ENCODE measurements at regions not wholly inside any gene's neighbourhood (a gene's known extent, or its start where the extent isn't known, plus 50 kb on each side); places are given as distances from the start of the nearest gene placed in this dataset.

- no peak for DNase-seq
Measured at GRCh38 chr7:106417273-106417902, 132.6 kb upstream of the NAMPT start.

DNA sequence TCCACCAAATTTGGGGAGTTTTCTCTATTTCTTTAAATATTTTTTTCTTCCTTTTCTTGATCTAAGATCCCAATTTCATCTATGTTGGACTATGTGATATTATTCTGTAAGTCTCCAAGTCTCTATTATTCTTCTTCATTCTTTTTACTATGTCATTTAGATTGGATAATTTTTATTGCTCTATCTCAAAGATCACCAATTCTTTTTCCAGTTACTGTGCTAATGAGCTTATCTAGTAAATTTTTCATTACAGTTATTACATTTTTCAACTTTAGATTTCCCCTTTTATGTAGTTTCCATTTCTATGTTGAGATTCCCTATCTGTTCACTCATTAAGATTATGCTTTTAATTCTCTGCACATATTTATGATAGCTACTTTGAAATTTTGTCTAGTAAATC, 131.6 kb upstream of the NAMPT start:
- no peak for DNase-seq

DNA sequence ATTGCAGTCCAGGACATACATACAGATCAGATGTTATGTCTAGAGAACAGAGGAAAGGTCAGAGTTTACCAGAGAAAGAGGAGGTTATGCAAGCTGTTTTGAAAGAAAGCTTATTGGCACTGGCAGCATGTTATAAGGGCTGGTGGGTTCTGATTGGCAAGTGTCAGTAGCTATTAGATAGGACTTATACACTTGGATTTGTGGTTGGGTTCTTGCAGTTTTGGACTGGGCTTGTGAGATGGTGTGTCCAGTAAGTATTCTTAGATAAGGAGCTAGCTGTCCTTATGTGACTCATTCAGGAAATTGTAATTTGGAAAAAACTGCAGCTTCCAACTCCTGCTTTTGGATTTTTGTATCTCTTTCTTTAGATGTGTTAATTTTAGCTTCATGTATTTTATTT, 130.7 kb upstream of the NAMPT start:
- DNase-seq = no peak

DNA sequence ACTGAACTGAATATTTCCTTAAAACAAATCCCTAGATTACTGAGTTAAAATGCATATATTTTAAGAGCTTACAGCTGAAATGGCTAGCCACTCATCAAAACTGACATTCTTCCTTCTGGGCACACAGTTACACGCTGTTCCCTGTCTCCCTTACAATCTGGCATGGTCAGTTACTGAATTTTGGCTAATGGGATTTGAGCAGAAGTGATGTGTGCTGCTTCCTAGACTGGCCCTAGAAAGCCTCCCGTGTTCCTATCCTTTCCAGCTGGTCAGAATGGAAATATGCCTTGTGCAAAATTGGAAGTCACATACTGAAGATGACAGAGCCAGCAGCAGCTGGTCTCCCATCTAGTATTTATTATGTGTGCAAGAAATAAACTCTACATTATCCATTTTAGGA, 128.7 kb upstream of the NAMPT start:
- no peak for DNase-seq

DNA sequence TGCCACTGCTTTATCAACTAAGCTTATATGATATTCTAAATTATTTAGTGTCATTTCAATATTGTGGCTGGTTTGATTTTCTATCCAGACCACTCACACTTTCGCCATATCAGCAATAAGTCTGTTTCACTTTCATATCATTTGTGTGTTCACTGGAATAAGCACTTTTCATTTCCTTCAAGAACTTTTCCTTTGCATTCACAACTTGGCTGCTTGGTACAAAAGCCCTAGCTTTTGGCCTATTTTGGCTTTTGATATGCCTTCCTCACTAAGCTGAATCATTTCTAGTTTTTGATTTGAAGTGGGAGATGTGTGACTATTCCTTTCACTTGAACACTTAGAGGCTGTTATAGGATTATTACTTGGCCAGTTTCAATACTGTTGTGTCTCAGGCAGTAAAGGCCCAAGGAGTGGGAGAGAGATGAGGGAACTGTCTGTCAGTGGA, 120.9 kb upstream of the NAMPT start:
- DNase-seq = no peak

DNA sequence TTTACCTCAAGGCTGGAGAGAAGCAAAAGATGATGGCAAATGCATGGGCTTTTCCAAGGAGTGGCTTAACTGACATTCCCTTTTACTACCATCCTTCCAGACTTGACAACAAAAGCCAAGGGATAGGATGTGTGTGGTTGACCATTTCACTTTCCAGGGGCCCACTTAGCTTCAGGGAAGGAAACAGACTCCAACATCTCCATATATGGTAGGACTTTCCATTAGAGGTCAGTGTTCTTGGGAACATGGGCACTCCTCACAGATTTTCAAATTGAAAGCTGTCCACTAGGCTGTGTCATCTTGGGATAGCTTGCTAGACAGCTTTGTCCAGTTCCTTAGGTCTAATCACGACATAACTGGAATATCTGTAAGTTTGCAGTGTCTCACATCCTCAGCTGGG, 118.1 kb upstream of the NAMPT start:
- no peak for DNase-seq

DNA sequence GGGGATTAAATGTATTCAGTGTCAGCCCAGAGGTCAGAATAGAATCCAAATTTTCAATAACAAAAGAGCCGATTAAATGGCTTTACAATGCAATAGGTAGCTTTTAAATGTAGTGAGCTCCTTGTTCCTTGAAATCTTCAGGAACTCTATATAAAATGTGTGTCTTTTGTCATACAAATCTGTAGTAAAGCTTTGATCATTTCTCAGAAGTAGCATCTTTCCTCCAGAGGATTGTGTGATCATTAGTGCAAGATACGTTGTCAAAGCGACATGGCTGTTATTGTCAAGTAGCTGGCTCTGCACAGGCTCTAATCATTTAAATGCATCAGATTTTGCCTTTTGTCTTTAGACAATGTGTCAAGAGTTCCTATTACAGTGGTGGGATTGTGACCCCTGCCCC, 116.1 kb upstream of the NAMPT start:
- no peak for DNase-seq

DNA sequence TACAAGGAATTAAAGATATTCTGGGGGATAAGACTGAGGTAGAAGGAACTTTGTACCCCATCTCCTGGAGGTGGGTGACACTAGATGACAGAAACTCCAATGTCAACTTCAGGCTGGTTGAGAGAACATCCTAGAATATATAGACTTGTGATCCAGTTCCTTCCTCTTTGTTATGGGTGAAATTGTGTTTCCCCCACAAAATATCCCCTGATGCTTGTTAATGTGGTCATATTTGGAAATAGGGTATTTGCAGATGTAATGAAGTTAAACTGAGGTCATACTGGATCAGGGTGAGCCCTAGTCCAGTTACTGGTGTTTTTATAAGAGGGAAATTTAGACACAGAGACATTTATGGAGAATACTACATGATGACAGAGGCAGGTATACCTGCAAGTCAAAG, 114.0 kb upstream of the NAMPT start:
- DNase-seq = no peak

- DNase-seq = no peak
Measured at GRCh38 chr7:106397994-106398393, 113.2 kb upstream of the NAMPT start.

- no peak for DNase-seq
Measured at GRCh38 chr7:106394526-106394925, 109.7 kb upstream of the NAMPT start.

DNA sequence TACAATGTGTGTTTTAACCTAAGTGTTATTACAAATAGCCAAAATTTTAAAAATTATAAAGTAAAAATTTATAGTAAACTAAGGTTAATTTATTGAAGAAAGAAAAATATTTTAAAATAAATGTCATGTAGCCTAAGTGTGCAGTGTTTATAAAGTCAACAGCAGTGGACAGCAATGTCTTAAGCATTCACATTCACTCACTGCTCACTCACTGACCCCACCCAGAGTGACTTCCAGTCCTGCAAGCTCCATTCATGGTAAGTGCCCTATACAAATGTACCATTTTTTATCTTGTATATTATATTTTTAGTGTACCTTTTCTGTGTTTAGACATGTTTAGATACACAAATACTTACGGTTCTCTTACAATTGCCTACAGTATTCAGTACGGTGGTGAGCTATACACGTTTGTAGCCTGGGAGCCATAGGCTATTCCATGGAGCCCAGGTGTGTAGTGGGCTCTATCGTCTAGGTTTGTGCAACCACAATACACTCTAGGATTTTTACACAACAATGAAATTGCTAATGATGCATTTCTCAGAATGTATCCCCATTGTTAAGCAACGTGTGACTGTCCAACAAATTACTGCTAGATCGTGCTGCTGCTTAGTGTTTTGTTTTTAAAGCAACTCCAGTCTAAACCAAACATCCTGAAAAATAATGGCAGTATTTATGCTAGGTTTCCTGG, 108.9 kb upstream of the NAMPT start:
- DNase-seq = no peak

- no peak for DNase-seq
Measured at GRCh38 chr7:106392590-106392989, 107.8 kb upstream of the NAMPT start.

- no peak for DNase-seq
Measured at GRCh38 chr7:106392144-106392543, 107.4 kb upstream of the NAMPT start.

DNA sequence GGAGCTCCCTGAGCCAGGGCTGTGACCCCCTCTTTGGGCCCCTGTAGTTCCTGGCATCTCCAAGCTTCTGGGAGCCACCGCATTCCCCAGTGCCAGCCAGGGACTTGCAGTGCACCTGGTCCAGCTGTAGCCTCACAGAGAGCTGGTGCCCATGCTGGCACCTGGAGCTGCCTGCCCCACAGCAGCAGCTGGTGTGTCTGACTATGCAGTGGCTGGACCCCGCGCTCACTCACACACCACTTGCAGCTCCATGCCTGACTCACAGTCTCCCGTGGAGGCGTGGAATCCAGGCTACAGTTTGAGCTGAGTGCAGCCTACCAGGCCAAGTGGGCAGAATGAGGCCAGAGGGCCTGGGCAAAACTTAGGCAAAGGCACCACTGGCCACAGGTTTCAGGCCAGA, 102.2 kb upstream of the NAMPT start:
- no peak for DNase-seq

DNA sequence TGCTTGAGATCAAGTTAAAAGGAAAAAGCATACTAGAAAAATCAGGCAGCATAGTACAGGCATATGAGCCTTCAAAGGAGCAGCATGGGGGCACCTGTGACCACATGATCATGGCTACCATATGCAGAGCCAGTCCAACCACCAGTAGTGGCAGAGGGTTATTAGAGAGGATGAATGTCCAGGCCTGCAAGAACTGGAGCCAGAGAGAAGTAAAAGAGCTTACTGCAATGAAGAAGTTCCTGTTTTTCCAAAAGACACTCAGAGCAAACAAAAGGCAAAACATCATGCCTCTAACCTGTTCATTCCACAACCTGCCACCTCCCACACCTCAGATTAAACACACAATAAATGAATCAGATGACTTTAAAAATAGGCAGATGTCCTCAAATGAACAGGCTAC, 99.6 kb upstream of the NAMPT start:
- DNase-seq = no peak

DNA sequence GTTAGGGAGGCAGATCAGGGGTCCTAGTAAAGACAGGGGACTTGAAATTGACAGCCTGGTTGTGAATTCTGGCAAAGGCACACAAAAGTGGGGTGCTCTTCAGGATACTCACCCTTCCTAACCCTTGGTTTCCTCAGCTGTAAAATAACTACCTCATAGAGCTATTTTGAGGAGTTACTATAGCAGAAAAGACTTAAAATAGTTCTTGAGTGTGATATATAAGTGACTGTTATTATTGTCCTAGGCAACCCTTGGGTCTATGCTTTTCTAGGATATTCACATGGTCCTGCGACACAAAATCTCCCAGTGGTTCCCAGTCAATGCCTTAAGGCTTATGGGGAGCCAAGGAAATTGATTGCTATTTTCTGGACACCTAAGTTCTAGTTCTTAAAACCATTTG, 98.1 kb upstream of the NAMPT start:
- no peak for DNase-seq

GRCh38 chr7:106382129-106382528, 97.3 kb upstream of the NAMPT start:
- DNase-seq = no peak

- DNase-seq = no peak
Measured at GRCh38 chr7:106381252-106381651, 96.5 kb upstream of the NAMPT start.

GRCh38 chr7:106377847-106378361, 93.1 kb upstream of the NAMPT start:
- no peak for DNase-seq

GRCh38 chr7:106376026-106376799, 91.4 kb upstream of the NAMPT start:
- DNase-seq = no peak

GRCh38 chr7:106375499-106375898, 90.7 kb upstream of the NAMPT start:
- DNase-seq = no peak

GRCh38 chr7:106374437-106374836, 89.7 kb upstream of the NAMPT start:
- no peak for DNase-seq

DNA sequence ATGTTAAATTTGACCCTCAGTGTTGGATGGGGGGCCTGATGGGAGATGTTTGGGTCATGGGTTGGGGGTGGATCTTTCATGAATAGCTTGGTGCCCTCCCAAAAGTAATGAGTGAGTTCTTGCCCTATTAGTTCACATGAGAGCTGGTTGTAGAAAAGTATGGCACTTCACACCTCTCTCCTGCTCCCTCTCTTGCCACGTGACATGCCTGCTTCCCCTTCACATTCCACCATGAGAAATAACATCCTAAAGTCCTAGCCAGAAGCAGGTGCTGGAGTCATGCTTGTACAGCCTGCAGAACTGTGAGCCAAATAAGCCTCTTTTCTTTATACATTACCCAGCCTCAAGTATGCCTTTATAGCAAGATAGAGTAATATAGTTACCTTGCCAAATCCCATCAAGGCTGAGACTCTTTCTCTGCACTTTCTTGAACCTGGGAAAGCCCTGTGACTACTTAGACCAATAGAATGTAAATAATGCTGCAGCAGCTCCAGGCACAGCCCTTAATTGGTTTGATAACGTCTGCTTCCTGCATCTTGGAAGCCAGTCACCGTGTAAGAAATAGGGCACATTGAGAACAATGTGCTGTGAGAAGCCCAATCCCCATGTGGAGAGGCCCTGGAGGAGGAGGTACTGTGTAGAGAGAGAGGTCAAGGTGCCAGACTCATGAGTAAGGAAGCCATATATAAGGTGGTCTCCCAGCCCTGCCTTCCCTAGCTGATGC, 88.0 kb upstream of the NAMPT start:
- DNase-seq = no peak
